ENCODE measurements at regions not wholly inside any gene's neighbourhood (a gene's known extent, or its start where the extent isn't known, plus 50 kb on each side); places are given as distances from the start of the nearest gene placed in this dataset.

- peak; percentile 7 for DNase-seq (ENCODE audit: low read depth)
Observed at GRCh38 chr1:239922778-239923522, 168.7 kb upstream of the FMN2 start.

- no peak for DNase-seq (ENCODE audit: low read depth)
Observed at GRCh38 chr1:239924741-239925350, 166.8 kb upstream of the FMN2 start.

- no peak for DNase-seq (ENCODE audit: low read depth)
Observed at GRCh38 chr1:239926184-239926583, 165.5 kb upstream of the FMN2 start.

GRCh38 chr1:239929317-239929716 is 162.4 kb upstream of the FMN2 start:
- no peak for DNase-seq (ENCODE audit: low read depth)

GRCh38 chr1:239930686-239931262 is 160.9 kb upstream of the FMN2 start:
- peak; percentile 32 for DNase-seq (ENCODE audit: low read depth)

GRCh38 chr1:239931341-239931740 is 160.3 kb upstream of the FMN2 start:
- no peak for DNase-seq (ENCODE audit: low read depth)

GRCh38 chr1:239939602-239940001 is 152.1 kb upstream of the FMN2 start:
- DNase-seq (ENCODE audit: low read depth): no peak

GRCh38 chr1:239943761-239944160 is 147.9 kb upstream of the FMN2 start:
- no peak for DNase-seq (ENCODE audit: low read depth)

GRCh38 chr1:239944666-239945065 is 147.0 kb upstream of the FMN2 start:
- DNase-seq (ENCODE audit: low read depth): no peak

- DNase-seq (ENCODE audit: low read depth): no peak
Observed at GRCh38 chr1:239947801-239948200, 143.9 kb upstream of the FMN2 start.

GRCh38 chr1:239951511-239952140 is 140.1 kb upstream of the FMN2 start:
- peak; percentile 72 for DNase-seq (ENCODE audit: low read depth)

GRCh38 chr1:239952348-239953308 is 139.1 kb upstream of the FMN2 start:
- DNase-seq (ENCODE audit: low read depth): peak; percentile 16

- no peak for DNase-seq (ENCODE audit: low read depth)
Observed at GRCh38 chr1:239954836-239955235, 136.8 kb upstream of the FMN2 start.

- no peak for DNase-seq (ENCODE audit: low read depth)
Observed at GRCh38 chr1:239955431-239955830, 136.3 kb upstream of the FMN2 start.

GRCh38 chr1:239956263-239956662 is 135.4 kb upstream of the FMN2 start:
- DNase-seq (ENCODE audit: low read depth): no peak

GRCh38 chr1:239958063-239958462 is 133.6 kb upstream of the FMN2 start:
- DNase-seq (ENCODE audit: low read depth): no peak

GRCh38 chr1:239960366-239960765 is 131.3 kb upstream of the FMN2 start:
- no peak for DNase-seq (ENCODE audit: low read depth)

GRCh38 chr1:239963856-239964255 is 127.8 kb upstream of the FMN2 start:
- DNase-seq (ENCODE audit: low read depth): no peak

- DNase-seq (ENCODE audit: low read depth): peak; percentile 50
Observed at GRCh38 chr1:239976130-239976968, 115.3 kb upstream of the FMN2 start.

- no peak for DNase-seq (ENCODE audit: low read depth)
Observed at GRCh38 chr1:239977416-239977815, 114.3 kb upstream of the FMN2 start.

GRCh38 chr1:239979456-239979855 is 112.2 kb upstream of the FMN2 start:
- DNase-seq (ENCODE audit: low read depth): no peak
